ENCODE measurements at regions not wholly inside any gene's neighbourhood (a gene's known extent, or its start where the extent isn't known, plus 50 kb on each side); places are given as distances from the start of the nearest gene placed in this dataset.
"Not testable (repeated sequence)": the region's sequence is repeated elsewhere in the genome, so short reads cannot be mapped to it uniquely, and the experiment has no call there.

DNA sequence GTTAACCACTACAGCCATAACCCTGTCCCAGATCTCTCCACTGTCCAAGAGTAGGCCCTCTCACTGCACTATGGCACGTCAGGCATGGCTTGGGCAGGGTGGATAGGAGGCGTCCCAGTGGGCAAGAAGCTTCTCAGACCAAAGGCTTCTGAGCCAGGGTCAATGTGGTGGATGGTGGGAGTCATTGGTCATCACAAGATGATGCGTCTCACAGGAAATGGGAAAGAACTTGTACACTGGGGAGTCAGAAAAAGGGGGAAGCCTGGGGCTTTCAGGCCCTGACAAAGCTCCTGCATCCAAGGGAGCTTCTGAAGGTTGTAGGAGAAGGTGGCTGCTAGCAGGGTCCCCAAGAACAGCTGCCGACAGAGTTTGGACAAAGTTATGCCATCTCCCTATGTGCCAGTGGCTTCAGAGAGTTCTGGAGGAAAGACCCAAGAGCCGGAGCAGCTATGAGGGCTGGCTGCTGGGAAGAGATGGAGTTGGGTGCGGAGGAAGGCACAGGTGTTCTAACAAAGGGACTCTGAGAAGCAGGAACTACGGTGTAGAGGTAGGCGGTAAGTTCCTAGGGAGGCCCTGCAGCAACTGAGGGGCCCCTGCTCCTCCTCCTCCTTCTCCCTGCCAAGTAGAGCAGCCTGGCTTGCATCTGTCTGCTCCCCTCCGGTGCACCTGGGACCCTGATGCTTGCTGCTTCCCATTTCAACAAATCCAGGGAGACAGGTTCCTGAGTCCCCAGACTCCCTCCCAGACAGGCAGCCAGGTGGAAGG, 81.1 kb downstream of the ARL6IP4 start:
- DNase-seq (ENCODE audit: low spot score), result no peak

DNA sequence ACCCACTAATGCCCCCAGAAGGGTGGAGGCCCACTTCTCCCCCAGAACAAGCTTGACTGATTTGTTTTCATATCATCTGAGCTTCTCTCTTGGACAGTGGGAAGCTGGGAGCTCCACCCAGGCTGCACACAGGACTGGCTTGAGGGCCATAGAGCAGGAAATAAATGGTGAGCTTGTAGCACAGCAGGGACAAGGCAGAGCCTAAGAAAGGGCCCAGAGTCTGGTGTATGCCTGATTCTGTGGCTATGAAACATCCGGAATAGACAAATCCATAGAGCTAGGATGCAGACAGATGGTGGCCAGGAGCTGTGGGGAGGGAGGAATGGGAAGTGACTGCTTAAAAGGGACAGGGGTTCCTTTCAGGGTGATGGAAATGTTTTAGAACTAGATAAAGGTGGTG, 79.0 kb downstream of the ARL6IP4 start:
- DNase-seq (ENCODE audit: low spot score), result no peak

DNA sequence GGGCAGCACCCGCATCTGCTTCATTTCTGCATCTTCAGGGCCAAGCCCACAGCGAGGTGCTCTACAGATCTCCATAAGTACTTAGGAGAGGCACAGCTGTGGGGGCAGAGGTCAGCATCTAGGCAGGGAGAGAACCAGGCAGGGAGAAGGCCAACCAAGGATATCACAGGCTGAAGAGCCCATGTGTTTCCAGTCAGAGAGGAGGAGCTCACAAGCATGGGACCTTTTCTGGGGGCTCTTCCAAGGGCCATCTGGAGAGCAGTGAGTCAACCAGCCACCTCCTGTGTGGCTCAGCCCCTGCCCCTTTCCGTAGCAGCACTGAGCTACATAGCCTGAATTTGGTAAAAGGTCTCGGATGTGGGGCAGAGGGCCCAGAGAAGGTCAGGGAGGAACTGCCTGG, 78.5 kb downstream of the ARL6IP4 start:
- DNase-seq (ENCODE audit: low spot score), result no peak

DNA sequence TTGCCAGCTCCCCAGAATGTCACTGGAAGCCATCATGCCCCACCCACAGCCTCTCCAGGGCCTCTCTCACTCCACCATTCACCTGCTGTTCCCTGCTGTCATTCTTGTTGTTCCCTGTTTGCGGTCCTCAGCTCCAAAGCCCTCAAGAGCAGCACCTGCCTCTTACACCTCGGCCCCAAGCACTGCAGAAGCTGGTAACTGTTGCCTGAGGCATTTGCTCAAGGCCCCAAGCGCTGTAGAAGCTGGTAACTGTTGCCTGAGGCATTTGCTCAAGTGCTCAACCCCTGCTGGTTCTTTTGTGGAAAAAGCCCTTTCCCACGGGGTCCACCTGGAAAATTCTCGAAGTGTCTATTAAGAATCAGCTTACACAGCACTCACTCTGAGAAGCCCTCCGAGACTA, 78.0 kb downstream of the ARL6IP4 start:
- DNase-seq (ENCODE audit: low spot score), result no peak

DNA sequence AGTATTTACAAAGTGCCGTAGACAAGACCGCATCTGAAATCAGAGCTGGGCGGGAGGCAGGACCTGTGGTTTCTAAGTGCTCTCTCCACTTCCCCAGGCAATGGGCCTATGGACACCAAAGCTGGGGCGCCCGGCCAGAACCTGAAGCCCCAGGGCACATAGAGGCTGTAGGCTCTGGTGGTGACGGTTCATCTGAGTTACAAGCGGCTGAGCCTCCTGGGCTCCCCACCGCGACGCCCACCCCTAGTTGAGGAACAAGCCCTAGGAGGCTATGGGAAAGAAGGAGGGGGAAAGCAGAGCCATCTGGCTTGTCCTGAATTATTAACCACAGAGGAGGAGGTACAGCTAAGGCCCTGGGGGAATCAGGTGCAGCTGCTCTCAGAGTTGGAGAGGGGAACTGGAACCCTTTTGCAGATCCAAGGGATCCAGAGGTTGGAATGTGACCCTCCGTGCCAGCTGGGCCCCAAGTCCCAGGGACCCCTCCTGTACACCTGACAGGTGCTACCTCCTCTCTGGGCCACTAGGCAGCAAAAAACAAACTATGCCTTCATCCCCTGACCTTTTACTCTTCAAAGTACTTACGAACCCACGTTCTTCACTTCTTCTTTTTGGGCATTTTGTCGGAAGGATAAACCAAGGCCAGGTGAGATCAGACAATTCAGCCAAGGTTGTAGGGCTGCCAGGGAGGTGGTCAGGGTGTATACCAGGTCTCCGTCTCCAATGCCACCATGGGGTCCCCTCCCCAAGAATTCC, 77.2 kb downstream of the ARL6IP4 start:
- DNase-seq (ENCODE audit: low spot score), result no peak

DNA sequence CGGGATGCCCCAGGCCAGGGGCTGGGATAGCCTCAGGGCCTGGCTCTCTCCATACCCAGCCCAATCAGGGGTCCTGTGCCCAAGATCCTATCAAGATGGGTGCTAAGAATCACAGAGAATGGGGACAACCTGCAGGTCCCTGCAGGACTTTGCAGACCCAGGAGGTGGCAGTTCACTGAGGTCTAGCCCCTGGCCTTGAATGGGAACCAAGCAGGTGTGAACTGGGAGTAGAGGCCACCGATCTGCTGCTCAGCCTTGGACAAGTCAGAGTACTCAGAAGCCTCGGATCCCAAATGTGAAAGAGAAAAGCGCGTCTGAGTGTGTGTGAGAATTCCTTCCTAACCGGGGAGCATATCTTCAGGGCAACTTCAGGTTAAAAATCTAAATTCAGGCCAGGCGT, 76.2 kb downstream of the ARL6IP4 start:
- no peak for DNase-seq (ENCODE audit: low spot score)

DNA sequence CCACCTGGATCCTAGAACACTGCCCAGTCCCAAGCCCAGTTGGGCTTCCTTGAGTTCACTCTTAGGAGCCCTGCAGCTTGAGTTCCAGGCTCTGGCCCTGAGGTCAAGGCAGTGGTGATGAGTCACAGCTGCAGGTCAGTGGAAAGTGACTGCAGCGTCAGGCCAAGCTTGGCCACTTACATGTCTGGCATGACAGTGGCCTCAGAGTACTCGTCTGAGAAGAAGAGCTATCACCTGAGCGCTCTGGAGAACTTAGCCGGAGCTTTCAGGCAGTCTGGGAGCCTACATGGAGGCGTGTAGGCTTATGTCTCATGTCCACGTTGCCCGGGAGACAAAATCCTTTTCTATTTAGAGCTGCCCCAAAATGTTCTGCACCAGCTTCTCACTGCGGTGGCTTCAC, 75.6 kb downstream of the ARL6IP4 start:
- no peak for DNase-seq (ENCODE audit: low spot score)

DNA sequence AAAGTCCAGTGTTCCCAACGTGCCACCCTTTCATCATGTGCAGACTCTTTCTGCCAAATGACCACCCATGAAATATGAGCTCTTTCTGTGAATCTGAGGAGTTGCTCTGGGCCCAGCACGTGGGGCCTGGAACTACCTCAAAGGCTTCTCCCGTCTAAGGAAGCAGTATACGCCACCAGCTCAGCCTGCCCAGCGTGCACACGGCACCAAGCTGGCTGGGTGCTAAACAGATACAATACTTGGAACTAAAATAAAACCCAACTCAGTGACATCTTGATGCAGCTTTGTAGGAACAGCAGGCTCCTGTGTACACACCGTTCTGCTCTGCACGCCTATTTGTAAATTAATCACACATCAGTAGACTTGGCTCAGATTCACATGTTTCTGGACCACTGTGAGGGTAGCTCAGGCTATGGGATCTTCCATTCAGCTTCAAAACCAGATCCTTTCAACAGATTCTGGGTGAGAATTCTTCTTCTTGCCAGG, 74.8 kb downstream of the ARL6IP4 start:
- no peak for DNase-seq (ENCODE audit: low spot score)

DNA sequence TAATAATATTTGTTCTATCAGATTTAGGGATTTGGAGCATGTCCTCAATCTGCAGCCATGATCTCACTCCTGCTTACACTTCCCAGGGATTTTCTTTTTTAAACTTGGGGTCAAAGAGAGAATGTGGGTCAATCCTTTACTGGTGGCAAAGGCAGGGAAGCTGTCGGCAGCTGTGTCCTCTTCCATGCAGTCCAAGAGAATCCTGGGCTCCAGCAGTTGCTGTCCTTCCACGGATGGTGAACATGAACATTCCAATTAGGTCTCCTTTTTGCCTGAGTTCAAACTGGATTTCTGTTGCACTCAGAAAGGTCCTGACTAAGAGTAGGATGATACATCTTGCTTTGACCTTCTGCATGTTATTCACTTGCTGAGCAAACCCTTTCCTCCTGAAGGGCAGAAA, 73.9 kb downstream of the ARL6IP4 start:
- no peak for DNase-seq (ENCODE audit: low spot score)

DNA sequence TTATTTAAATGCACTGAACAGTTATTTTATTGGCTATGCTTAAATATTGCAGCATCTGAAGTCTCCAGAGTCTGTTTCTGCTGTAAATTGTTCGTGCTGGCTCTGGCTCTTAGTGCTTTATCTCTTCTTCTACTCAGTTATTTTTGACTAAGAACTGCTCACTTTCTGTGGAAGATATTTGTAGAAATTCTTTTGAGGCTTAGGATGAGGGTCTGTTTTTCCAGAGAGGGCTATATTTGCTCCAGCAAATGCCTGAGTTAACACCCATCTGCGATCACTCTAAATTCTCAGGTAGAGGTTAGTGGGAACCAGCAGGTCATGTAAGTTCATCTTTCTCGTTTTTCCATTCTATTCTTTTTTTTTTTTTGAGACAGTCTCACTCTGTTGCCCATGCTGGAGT, 71.1 kb downstream of the ARL6IP4 start:
- no peak for DNase-seq (ENCODE audit: low spot score)

DNA sequence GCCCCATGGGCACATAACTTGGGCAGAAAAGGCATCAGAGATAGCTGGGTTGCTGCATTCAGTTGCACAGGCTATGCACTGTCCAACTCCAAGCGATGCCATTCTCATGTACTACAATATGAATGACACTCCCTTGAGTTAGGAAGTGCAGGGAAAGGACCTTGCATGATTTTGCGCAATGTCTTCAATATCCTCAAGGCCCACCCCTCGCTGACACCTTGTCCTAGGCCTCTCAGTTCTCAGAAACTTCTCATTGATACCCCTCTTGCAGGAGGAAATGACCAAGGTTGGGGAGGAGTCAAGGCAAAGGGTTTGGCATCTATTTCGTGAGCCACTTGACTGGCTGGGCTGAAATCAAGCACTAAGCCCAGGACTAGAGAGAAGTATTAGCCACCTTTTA, 70.4 kb downstream of the ARL6IP4 start:
- no peak for DNase-seq (ENCODE audit: low spot score)

DNA sequence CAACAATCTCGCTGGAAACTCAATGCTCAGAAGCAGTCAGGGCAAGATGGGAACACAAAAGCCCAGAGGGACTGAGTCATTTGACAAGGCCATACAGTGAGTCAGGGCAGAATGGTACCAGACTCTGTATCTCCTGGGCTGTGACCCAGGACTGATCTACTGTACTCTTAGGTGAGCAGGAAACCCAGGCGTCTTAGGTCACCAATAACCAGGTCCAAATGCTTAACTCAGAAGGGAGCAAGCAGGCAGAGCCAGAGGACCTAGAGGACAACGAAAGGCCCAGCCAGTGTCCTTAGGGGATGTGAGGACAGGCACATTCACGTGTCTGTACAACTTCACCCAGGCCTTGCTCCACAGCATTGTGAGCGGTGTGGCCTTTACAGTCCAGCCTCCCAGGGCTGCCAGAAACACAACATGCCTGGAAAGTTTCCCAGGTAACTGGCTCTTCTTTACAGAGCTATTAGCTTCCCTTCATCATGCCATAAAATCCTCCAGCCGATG, 69.9 kb downstream of the ARL6IP4 start:
- DNase-seq (ENCODE audit: low spot score), result no peak

DNA sequence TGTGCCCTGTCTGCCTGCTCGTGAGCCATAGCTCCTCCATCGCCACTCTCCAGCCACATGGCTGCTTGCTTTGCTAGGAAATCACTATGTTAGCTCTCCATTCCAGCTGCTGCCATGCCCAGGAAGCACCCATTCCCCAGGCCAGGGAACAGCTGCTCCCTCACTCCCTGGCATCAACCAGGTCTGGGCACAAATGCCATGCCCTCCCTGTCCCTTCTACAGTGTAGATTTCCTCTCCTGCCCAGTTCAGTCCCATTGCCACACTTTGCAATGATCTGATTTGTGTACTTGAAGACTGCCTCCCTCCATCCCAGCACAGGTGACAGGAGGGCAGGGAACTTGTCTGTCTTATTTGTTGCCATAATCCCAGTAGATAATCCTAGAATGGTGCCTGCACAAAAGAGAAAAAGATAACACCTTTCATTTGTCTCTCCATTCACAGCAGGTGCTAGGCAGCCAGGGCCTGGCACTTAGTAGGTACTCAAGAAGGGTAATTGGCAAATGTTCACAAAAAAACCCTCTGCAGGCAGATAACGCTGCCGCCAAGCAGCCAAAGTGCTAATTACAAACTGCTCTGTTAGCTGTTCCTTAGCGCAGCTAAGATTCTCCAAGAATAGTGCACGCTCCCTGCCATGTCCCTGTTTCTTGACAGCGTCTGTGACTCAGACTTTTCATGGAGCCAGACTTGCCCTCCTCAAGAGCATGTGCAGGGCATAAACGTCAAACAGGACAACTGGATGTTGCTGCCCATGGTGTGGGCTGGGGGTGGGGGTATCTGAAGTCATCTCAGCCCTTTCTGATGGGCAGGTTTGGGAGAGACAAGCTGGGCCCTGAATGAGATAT, 69.1 kb downstream of the ARL6IP4 start:
- DNase-seq (ENCODE audit: low spot score), result no peak

DNA sequence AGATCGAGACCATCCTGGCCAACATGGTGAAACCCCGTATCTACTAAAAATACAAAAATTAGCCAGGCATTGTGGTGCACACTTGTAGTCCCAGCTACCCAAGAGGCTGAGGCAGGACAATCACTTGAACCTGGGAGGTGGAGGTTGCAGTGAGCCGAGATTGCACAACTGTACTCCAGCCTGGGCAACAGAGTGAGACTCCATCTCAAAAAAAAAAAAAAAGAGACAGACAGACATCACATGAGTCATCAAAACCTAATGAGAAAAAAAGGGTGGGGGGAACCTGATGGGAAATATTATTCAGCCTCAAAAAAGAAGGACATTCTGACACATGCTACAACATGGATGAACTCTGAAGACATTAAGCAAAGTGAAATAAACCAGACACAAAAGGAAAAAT, 67.4 kb downstream of the ARL6IP4 start:
- not testable (repeated sequence) for DNase-seq (ENCODE audit: low spot score)

DNA sequence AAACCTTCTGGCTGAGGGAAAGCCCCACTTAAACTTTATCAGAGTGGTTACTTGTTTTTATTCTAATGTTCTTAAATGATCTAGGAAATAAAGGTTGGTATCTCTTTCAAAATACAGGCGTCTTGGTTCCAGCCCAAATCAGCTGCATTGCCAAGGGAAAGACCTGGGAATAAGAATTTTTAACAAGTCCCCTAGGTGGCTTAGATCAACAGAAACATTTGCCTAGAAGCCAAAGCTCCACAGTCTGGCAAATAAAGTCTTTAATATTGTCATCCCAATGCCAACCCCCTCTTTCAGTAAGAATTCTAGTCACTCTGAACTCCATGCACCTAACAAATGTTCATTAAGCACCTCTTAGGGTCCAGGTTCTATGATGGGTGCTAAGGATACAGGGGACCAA, 66.8 kb downstream of the ARL6IP4 start:
- no peak for DNase-seq (ENCODE audit: low spot score)

DNA sequence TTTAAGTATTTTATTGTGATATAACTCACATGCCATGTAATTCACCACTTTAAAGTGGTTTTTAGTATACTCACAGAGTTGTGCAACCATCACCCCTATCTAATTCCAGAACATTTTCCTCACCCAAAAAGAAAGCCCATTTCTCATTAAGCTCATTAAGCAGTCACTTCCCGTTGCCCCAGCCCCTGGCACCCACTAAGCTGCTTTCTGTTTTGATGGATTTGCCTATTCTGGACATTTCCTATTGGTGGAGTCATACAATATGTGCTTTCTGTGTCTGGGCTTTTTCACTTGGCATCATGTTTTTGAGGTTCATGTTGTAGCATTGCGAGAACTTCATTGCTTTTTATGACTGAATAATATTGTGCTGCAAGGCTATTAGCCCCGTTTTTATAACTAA, 66.0 kb downstream of the ARL6IP4 start:
- DNase-seq (ENCODE audit: low spot score), result no peak

DNA sequence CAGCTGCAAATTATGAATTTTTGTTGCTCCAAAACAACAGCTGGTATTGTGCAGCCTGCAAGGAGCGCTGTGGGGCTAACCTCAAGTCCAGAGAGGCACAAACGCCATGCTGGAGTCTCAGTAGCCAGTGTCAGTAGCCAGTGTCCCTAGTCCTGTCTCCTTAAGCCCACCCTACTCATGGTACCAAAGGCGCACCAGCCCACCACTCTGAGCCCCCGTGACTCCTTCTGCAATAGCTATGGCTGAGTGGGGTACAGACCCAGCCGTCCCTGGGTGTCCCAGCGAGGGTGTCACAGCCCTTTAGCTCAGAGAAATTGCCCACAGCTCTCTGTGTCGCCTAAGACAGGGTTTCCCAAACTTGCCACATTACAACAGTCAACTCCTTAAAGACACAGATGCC, 65.2 kb downstream of the ARL6IP4 start:
- no peak for DNase-seq (ENCODE audit: low spot score)

DNA sequence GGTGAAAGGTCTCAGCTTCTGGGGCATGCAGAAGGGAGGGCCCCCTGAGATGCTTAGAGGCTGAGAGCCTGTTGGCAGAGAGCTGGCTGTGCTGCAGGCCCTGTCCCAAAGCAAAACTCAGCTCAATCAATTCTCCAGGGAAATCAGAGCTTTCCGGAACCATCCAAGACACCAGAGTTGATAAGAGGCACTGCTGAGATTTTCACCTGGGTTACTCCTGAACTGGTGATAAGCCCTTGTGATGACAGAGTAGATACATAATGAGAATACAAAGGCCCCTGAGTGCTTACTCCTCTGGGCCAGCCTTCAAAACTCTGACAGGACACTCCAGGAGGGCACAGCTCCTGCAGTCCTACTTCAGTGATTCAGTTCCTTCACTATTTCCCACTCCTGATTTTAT, 63.9 kb downstream of the ARL6IP4 start:
- DNase-seq (ENCODE audit: low spot score), result no peak

DNA sequence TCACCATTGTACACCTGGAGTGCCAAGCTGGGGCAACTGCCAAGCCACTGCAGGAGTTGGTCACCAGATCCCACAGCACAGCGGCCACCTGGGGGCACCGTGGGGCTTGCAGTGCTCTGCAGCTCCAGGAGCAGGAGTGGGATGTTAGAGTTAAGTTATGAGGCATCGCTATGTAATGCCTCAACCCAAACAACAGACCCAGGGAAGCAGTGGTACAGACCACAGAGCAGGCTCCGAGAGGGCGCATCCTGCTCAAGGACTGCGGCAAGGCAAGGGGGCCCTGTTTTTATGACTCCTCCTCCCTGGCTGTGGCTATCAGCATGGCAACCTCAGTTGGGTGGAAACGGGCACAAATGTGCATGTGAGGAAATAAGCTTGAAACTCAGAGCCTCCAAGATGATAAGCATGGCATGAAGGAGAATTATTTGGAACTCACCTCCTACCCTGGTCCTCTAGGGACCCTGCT, 63.1 kb downstream of the ARL6IP4 start:
- DNase-seq (ENCODE audit: low spot score), result no peak

DNA sequence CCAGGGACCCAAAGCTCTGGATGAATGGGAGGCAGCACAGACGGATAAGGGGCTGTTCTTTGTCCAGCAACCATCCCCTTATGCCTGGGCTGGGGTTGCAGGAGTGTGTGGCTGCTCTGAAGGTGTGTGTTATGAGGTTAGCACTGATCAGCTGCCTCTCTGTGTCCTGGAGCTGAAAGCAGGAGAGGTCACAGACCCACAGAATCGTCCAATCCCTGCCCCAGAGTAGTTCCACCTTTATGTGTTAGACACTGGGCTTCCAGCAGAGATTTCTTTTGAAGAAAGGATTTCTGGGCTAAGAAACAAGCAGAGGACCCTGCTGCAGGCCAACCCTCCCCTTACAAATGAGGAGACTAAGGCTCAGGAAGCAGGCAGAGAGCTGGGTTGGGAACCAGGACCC, 62.4 kb downstream of the ARL6IP4 start:
- DNase-seq (ENCODE audit: low spot score), result no peak

DNA sequence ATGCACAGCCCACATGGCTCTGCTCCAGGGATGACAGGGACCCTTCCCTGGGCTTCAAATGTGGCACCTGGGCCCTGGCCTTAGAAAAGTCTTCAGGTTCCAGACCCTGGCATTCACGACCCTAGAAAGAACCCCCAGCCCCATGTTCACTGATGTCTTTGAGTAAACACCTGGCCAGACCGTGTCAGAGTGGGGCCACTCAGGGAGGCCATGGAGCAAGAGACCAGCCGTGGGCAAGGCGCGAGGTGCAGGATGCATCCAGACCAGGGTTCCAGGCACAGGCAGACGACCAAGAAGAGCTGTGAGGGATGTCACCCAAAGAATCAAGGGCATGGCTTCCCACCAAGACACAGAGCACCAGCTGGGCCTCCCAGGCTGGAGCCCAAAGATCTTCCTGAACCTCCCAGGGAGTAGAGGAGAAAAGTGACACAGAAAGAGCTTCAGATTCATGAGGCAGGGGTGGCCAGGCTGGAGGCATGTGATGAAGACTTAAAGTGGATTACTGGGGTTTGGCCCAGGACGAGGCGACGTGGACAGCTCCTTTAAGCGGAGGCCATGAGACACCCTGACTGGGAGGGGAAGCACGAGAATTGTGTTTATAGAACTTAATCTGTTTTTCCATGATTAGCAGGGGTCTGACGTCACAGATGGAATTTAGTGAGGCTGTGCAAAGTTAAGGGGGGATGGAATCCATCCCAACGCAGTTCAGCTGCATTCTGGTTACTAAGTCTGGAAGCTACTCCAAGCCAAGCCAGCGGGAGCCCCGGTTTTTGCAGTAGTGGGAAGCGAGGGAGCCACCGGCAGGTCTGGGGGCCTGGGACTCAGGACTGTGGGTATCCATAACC, 61.6 kb downstream of the ARL6IP4 start:
- no peak for DNase-seq (ENCODE audit: low spot score)

All from hematopoietic multipotent progenitor cell treated with erythropoietin and hydrocortisone succinate and interleukin-3 and kit ligand, for 17 days (in vitro differentiated cells).